ENCODE measurements at regions not wholly inside any gene's neighbourhood (a gene's known extent, or its start where the extent isn't known, plus 50 kb on each side); places are given as distances from the start of the nearest gene placed in this dataset.

DNA sequence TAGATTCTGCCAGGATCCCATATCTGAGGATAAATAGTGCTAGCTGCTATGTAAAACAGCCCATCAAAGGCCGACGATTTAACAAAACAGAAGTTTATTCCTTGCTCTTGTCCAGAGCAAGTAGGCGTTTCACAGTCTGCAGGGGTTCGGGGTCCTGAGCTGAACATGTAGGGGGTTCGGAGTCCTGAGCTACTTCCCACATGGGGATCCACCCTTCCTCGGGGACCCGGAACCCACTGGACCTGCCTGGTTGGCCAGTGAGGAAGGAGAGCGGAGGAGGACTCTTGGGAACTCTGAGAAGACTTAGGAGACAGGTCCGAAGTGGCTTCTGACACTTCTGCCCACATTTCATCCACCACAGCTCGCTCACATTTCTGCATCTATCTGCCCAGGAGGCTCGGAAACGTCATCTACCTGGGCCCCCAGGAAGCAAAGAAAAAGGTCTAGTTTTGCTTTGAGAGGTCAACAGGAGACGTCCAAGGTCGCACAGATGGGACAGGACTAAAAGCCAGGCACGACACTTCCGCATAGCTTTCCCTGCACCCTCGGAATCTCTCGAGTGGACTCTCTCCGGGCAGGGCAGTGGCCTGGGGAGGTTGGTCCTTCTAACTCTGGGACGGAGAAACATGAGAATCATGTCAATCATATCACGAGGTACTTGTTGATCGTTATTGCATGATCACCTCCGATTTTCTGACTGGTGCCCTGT, 86.4 kb downstream of the MICALL2 start:
- Histone ChIP-seq H3K4me3 (no peak overlapping the region), H3K4me1 (no peaks in the 10 kb centered on the region), H3K27ac (no peak overlapping the region), H3K36me3 (no peaks in the 10 kb centered on the region), H3K27me3 (peaks cover 0 to 9% of the 10 kb centered on the region in 2 donors), H3K9me3 (no peaks in the 10 kb centered on the region)
- DNase-seq, result peak in 1 of 3 donors; percentile 30
- no peak for ATAC-seq
- 46% methylated on average over 14 of the region's 23 CpGs for WGBS (ENCODE audit: insufficient coverage, low coverage, low lambda C conversion rate, missing lambda C conversion rate)
- intact Hi-C loops (cut with DNase I), result no loop called here
- TF ChIP-seq, protein P1, sequence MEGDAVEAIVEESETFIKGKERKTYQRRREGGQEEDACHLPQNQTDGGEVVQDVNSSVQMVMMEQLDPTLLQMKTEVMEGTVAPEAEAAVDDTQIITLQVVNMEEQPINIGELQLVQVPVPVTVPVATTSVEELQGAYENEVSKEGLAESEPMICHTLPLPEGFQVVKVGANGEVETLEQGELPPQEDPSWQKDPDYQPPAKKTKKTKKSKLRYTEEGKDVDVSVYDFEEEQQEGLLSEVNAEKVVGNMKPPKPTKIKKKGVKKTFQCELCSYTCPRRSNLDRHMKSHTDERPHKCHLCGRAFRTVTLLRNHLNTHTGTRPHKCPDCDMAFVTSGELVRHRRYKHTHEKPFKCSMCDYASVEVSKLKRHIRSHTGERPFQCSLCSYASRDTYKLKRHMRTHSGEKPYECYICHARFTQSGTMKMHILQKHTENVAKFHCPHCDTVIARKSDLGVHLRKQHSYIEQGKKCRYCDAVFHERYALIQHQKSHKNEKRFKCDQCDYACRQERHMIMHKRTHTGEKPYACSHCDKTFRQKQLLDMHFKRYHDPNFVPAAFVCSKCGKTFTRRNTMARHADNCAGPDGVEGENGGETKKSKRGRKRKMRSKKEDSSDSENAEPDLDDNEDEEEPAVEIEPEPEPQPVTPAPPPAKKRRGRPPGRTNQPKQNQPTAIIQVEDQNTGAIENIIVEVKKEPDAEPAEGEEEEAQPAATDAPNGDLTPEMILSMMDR (IDR thresholded peaks at IDR 0.05), result no peak
- no peak for TF ChIP-seq POLR2A (IDR thresholded peaks at IDR 0.05)

GRCh38 chr7:1377111-1377909, 82.0 kb downstream of the MICALL2 start:
- intact Hi-C loops (cut with DNase I), result no loop called here
- no peak for DNase-seq

DNA sequence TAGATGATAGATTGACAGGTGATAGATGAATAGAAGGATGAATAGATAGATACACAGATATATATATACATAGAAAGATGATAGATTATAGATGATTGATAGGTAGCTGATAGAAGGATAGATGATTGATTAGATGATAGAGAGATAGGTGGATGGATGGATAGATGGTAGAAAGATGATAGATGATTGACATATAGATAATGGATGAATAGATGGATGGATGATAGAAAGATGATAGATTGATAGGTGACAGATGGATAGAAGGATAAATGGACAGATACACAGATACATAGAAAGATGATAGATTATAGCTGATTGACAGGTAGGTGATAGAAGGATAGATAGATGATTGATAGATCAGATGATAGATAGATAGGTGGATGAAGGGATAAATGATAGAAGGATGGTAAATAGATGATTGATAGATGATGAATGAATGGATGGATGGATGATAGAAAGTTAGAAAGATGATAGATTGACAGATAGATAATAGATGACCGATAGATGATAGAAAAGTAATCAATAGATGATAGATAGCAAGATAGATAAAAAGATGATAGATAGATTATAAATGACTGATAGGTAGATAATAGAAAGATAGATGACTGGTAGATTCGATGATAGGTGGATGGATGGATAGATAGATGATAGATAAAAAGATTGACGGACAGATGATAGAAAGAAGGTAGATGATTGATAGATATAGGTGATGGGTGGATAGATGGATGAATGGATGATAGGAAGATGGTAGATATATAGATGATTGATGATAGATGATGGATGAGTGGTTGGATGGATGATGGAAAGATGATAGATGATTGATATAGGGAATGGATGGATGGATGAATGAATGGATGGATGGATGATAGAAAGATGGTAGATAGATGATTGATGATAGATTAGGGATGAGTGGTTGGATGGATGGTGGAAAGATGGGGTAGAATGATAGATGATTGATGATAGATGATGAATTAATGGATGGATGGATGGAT, 80.4 kb downstream of the MICALL2 start:
- TF ChIP-seq, protein P1 (IDR thresholded peaks at IDR 0.05), result no peak
- no peak for TF ChIP-seq POLR2A (IDR thresholded peaks at IDR 0.05)
- H3K27me3 ChIP-seq, result no peaks in the 10 kb centered on the region
- no peak overlapping the region for H3K27ac ChIP-seq
- WGBS (ENCODE audit: insufficient coverage, low coverage, low lambda C conversion rate, missing lambda C conversion rate), result 69% methylated on average over 3 of the region's 3 CpGs
- no peak for DNase-seq
- no peak for ATAC-seq
- H3K4me1 ChIP-seq, result no peaks in the 10 kb centered on the region
- intact Hi-C loops (cut with DNase I), result no loop called here
- H3K36me3 ChIP-seq, result no peaks in the 10 kb centered on the region
- no peak overlapping the region for H3K4me3 ChIP-seq
- H3K9me3 ChIP-seq, result no peaks in the 10 kb centered on the region

More at GRCh38 chr7:1377111-1377909, 82.0 kb downstream of the MICALL2 start:
- TF ChIP-seq, protein P1 (IDR thresholded peaks at IDR 0.05), result no peak
- no peak for TF ChIP-seq POLR2A (IDR thresholded peaks at IDR 0.05)
- no peak overlapping the region for H3K4me3 ChIP-seq
- WGBS (ENCODE audit: insufficient coverage, low coverage, low lambda C conversion rate, missing lambda C conversion rate), result 60% methylated on average over 7 of the region's 21 CpGs
- H3K27me3 ChIP-seq, result no peaks in the 10 kb centered on the region
- H3K36me3 ChIP-seq, result no peaks in the 10 kb centered on the region
- peak in 1 of 4 donors; percentile 11 for ATAC-seq
- H3K9me3 ChIP-seq, result no peaks in the 10 kb centered on the region
- no peak overlapping the region for H3K27ac ChIP-seq
- no peaks in the 10 kb centered on the region for H3K4me1 ChIP-seq

GRCh38 chr7:1380231-1380815, 78.9 kb downstream of the MICALL2 start:
- DNase-seq, result no peak
- no peaks in the 10 kb centered on the region for H3K36me3 ChIP-seq
- H3K27me3 ChIP-seq, result no peaks in the 10 kb centered on the region
- intact Hi-C loops (cut with DNase I), result no loop called here
- H3K27ac ChIP-seq, result no peak overlapping the region
- TF ChIP-seq POLR2A (IDR thresholded peaks at IDR 0.05), result no peak
- TF ChIP-seq, protein P1 (IDR thresholded peaks at IDR 0.05), result no peak
- 61% methylated on average over 9 of the region's 15 CpGs for whole genome bisulfite sequencing (ENCODE audit: insufficient coverage, low coverage, low lambda C conversion rate, missing lambda C conversion rate)
- H3K9me3 ChIP-seq, result no peaks in the 10 kb centered on the region
- no peaks in the 10 kb centered on the region for H3K4me1 ChIP-seq
- no peak for ATAC-seq
- H3K4me3 ChIP-seq, result no peak overlapping the region

Data from right lobe of liver (tissue), 6 donors.